Right lobe of liver (tissue), 4 donors: ENCODE measurements at regions not wholly inside any gene's neighbourhood (a gene's known extent, or its start where the extent isn't known, plus 50 kb on each side); places are given as distances from the start of the nearest gene placed in this dataset.

Experiments
- POLR2A ChIP-seq: fragments of 450-650 bp; IDR thresholded peaks from one replicate; pipeline ENCODE4 v1.6.1; 2017; ENCODE audit warnings: antibody characterized with exemption, mild to moderate bottlenecking
- TF ChIP-seq, protein P1 (sequence below), 4 donors: fragments of 200-600 bp in 3 of 4; fragments of 450-650 bp in 1 of 4; IDR thresholded peaks; one replicate each; pipeline versions ENCODE4 v1.5.1 to v1.8.0; 2016 to 2022; ENCODE audit warnings: antibody characterized with exemption in 4 of 4, mild to moderate bottlenecking in 2 of 4
- donor health status: DM: no; HTN: no; CAD: no.
- donor health status: DM: no; HTN: no; CAD: no.
- donor health status: DM: no; HTN: yes; CAD: no.

GRCh38 chr5:2993771-2994170, 242.3 kb upstream of the IRX2 start:
- TF ChIP-seq, protein P1, sequence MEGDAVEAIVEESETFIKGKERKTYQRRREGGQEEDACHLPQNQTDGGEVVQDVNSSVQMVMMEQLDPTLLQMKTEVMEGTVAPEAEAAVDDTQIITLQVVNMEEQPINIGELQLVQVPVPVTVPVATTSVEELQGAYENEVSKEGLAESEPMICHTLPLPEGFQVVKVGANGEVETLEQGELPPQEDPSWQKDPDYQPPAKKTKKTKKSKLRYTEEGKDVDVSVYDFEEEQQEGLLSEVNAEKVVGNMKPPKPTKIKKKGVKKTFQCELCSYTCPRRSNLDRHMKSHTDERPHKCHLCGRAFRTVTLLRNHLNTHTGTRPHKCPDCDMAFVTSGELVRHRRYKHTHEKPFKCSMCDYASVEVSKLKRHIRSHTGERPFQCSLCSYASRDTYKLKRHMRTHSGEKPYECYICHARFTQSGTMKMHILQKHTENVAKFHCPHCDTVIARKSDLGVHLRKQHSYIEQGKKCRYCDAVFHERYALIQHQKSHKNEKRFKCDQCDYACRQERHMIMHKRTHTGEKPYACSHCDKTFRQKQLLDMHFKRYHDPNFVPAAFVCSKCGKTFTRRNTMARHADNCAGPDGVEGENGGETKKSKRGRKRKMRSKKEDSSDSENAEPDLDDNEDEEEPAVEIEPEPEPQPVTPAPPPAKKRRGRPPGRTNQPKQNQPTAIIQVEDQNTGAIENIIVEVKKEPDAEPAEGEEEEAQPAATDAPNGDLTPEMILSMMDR (IDR thresholded peaks at IDR 0.05), result no peak
- no peak for TF ChIP-seq POLR2A
